C4-2B (cell line): ENCODE measurements at regions not wholly inside any gene's neighbourhood (a gene's known extent, or its start where the extent isn't known, plus 50 kb on each side); places are given as distances from the start of the nearest gene placed in this dataset.

ENCODE experiments used
- H3K27ac ChIP-seq: fragments of 450-650 bp; 2 replicates; pipeline ENCODE4 v1.5.1; 2017
- CTCF ChIP-seq: fragments of 450-650 bp; conservative IDR thresholded peaks from 2 replicates; pipeline ENCODE4 v1.5.1; 2017; ENCODE audit warnings: mild to moderate bottlenecking
- ZFX ChIP-seq: fragments of 450-650 bp; IDR thresholded peaks from 2 replicates; pipeline ENCODE4 v1.6.1; 2017

DNA sequence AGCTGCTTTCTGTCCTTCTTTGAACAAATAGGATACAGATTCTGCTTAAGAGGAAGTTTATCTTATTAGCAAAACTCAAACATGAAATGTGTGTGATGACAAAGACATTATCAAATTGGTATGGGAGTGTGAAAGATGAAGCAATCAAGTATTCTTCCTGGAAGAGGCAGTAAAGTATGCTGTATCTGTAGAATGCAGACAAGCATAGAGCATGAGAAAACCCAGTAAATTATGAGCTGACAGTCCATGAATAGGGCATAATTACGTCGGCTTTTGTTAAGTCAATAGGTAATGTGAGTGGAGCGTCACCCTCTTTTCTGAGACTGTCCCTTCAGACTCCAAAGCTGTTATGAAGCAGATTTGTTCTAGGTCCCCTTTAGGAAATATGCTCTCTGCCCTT lies 458.6 kb upstream of the NWD2 start:
- TF ChIP-seq ZFX (no peak), CTCF (no peak)
- no peak overlapping the region for H3K27ac ChIP-seq

DNA sequence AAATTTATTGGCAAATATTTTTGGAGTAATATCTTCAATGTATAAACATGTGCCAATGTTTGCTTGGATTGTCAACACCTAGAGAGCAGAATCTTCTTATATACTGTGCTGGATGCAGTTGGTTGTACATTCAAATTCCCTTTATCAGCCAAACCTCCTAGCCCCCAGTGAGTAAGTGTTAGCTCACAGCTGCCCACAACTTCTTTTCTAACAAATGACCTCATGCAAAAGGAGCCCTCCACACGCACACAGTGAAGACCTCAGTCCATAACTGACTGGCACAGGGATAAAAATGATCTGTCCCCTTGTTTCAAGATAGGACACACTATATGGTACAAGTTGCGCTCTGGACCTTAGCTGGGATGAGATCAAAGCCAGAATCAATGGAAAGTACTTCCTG lies 458.0 kb upstream of the NWD2 start:
- no peak overlapping the region for H3K27ac ChIP-seq
- TF ChIP-seq CTCF (no peak), ZFX (no peak)

DNA sequence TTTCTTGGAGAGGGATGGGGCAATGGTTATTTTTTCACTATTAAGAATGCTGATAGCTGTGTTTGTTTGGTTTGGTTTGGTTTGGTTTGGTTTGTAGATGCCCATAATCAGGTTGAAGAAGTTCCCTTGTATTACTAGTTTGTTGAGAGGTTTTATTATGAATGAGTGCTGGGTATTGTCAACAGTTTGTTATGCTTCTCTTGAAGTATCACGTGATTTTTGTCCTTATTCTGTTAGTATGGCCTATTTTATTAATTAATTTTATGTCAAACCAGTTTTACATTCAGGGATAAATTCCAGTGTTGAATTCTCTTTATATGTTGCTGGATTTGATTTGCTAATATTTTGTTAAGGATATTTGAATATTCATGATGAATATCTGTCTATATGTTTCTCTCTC lies 449.8 kb upstream of the NWD2 start:
- no peak overlapping the region for H3K27ac ChIP-seq
- no peak for TF ChIP-seq ZFX
- no peak for TF ChIP-seq CTCF

DNA sequence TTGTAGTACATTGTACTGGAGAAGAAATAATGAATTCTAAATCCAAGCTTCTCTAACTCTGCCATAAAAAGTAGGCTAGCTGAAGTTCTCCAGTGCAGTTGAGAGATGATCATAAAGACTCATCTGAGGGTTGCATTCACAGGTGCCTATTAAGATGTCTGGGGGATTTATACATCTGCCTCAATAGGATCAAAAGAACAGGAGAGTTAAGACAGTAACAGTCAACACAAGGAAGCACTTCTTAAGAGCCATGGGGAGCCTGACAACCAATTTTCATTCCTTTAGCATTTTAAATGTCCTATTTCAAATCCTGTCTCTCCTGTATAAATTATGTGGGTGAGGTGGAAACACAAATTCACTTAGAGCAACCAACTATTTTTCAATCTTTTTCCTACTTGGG lies 432.4 kb upstream of the NWD2 start:
- TF ChIP-seq ZFX: no peak
- TF ChIP-seq CTCF: no peak
- no peak overlapping the region for H3K27ac ChIP-seq

GRCh38 chr4:36815536-36815935 lies 429.0 kb upstream of the NWD2 start:
- TF ChIP-seq ZFX (no peak), CTCF (no peak)
- H3K27ac ChIP-seq: no peak overlapping the region

DNA sequence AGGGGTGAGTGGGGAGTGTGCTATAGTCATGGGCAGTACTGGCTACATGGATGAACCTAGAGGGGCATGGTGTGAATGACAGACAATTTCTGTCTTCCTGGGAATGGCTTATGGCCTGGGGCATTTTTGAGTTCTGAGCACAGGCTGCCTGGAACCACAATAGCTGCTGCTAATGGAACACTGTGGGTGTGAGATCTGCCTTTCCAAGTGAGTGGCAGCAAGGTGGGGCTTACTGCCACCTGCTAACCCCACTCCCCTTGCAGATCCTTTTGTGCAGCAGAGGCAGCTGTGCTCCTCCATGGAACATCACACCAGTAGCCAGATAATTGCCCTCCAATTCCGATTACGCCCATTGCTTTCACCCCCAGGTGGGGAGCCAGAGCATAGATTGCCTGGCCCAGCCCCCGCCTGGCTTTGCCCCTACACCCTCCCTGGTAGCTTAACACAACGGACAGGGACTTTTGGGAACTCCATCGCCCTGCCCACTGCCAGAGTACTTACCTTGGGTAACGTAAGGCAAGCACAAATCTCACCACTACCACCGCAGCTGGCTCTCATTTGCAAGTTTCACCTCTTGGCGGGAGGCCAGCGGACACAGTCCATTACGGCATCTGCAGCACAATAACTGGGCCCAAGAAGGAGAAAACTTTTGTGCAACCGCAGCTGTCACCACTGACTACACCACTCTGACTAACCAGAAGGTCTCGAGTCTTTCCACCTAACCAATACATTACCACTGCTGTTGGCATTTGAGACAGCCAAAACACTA lies 421.2 kb upstream of the NWD2 start:
- TF ChIP-seq ZFX: no peak
- no peak for TF ChIP-seq CTCF
- H3K27ac ChIP-seq: no peak overlapping the region

GRCh38 chr4:36824682-36825081 lies 419.9 kb upstream of the NWD2 start:
- TF ChIP-seq CTCF (peak; percentile 56), ZFX (no peak)
- no peak overlapping the region for H3K27ac ChIP-seq
